GM18520 (cell line): ENCODE measurements at regions not wholly inside any gene's neighbourhood (a gene's known extent, or its start where the extent isn't known, plus 50 kb on each side); places are given as distances from the start of the nearest gene placed in this dataset.

Source experiments
- ATAC-seq: cut with Tn5 transposase; IDR thresholded peaks from one replicate; pipeline ENCODE4 v1.9.1; 2021; ENCODE audit not compliant: unreplicated experiment

DNA sequence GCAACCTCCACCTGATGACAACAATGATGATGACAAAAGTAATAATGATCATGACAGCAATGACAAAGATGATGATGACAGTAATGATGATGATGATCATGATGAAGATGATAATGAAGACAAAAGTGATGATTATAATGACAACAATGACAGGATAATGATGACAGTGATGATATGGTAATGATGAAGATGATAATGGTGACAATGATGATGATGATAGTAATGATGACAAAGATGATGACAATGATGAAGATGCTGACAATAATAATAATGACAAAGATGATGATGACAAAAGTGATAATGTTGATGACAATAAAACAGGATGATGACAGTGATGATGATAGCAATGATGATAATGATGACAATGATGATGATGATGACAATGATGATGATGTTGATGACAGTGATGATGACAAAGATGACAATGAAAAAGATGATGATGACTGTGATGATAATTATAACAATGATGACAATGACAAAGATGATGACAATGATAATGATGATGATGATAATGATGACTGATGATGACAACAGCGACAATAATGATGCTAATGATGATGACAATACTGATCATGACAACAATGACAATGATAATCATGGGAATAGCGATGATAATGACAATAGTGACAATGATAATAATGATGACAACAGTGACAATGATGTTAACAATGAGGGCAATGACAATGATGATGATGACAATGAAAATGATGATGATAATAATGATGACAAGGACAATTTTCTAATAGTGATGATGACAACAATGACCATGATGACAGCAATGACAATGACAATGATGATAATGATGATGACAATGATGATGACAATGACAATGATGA, 1106.5 kb upstream of the AUTS2 start:
- ATAC-seq = no peak

DNA sequence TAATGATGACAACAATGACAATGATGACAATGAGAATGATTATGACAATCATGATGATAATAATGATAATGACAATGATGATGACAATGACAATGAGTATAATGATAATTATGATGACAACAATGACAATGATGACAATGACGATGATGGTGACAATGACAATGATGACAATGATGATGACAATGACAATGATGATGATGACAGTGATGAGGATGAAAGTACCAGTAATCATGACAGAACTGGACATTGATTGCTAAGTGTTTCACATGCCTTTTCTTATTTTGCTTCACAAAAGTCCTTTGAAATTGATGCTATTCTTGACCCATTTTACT, 1106.0 kb upstream of the AUTS2 start:
- ATAC-seq = no peak

DNA sequence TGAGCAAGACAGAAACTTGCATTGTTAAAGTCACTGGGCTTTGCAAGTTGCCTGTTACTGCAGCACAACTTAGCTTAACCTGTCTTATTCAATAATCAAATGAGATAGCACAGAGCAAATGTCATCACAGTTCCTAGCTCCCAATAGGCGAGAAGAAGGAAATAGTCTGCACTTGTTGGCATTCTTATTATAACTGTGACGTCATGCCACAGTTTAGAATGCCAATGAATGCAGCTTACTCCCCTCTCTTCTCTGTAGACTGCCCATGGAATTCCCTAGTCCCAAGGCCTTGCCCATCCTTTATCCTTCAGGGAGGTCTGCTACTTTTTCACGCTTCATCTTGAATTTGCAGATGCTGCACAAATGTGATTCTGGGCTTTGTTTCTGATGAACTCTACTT, 1094.9 kb upstream of the AUTS2 start:
- ATAC-seq = no peak

DNA sequence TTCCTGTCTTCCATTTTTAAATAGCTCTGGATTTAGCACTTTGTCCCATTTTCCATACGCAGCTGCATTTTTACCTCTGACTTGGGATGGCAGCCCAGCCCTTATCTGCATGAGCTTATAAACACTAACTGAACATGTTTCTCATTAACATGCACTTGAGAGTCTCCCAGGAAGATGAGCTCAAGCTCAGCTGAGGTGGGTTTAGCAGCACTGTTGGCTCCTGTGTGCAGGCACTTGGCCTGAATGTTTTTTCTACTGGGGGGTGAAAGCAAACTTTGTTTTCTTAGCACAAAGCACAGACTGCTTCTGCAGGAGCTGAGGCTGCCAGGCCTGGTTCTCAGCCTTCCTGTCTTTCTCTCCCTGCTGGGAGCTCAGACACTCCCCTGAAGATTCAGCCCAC, 1093.6 kb upstream of the AUTS2 start:
- ATAC-seq = no peak

GRCh38 chr7:68505721-68506120, 1092.6 kb upstream of the AUTS2 start:
- ATAC-seq = no peak

- no peak for ATAC-seq
Observed at GRCh38 chr7:68507668-68508067, 1090.6 kb upstream of the AUTS2 start.

- no peak for ATAC-seq
Observed at GRCh38 chr7:68509054-68509453, 1089.2 kb upstream of the AUTS2 start.

DNA sequence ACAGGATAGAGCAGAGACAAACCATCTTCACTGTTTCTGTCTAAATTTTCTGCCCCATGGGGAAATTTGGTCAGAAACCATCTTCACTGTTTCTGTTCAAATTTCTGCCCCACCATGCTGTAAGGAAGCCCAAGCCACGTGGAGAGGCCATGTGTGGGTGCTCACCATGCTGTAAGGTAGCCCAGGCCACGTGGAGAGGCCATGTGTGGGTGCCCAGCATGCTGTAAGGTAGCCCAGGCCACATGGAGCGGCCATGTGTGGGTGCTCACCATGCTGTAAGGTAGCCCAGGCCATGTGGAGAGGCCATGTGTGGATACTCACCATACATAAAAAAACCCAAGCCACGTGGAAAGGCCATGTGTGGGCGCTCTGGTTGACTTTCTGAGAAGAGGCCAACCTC, 1088.7 kb upstream of the AUTS2 start:
- no peak for ATAC-seq

GRCh38 chr7:68511281-68511680, 1087.0 kb upstream of the AUTS2 start:
- no peak for ATAC-seq

- no peak for ATAC-seq
Observed at GRCh38 chr7:68512466-68512865, 1085.8 kb upstream of the AUTS2 start.

DNA sequence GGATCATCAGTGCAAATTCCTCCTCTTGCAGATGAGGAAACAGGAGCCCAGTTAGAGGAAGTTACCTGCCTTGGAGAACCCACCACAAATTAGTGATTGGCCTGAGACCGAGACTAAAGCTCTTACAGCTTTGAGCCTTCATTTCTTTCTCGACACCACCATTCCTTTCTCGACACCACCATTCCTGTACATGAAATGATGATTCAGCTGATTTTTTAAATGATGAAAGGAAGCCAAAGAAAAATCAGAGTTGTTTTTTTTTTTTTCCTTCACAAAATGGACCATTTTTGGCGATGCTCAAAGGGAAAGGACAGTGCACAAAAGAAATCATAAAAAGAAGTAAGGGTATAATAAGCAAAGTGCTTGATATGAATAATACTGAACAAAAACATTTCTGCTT, 1080.2 kb upstream of the AUTS2 start:
- no peak for ATAC-seq

GRCh38 chr7:68524126-68524525, 1074.1 kb upstream of the AUTS2 start:
- no peak for ATAC-seq

DNA sequence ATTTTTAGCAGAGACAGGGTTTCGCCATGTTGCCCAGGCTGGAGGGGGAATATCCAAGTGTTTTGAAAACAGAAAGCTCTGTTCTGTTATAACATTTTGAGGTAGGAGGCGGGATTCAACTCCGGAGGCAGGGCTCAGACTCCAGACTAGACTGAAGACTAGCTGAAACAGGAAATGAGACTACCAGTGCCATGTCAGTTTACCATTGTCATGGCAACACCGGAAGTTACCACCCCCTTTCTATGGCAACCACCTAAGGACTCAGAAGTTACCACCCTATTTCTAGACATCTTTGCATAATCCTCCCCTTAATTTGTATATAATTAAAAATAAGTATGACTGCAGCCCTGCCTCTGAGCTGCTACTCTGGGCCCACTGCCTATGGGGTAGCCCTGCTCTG, 1069.1 kb upstream of the AUTS2 start:
- ATAC-seq = no peak

DNA sequence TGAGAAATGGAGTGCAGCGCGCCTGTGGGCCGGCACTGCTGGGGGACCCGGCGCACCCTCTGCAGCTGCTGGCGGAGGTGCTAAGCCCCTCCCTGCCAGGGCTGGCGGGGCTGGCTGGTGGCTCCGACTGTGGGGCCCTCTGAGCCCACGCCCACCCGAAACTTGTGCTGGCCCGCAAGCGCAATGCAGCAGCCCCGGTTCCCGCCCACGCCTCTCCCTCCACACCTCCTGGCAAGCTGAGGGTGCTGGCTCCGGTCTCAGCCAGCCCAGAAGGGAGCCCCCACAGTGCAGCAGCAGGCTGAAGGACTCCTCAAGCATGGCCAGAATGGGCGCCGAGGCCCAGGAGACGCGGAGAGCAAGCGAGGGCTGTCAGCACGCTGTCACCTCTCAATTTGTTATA, 1063.0 kb upstream of the AUTS2 start:
- ATAC-seq = no peak

DNA sequence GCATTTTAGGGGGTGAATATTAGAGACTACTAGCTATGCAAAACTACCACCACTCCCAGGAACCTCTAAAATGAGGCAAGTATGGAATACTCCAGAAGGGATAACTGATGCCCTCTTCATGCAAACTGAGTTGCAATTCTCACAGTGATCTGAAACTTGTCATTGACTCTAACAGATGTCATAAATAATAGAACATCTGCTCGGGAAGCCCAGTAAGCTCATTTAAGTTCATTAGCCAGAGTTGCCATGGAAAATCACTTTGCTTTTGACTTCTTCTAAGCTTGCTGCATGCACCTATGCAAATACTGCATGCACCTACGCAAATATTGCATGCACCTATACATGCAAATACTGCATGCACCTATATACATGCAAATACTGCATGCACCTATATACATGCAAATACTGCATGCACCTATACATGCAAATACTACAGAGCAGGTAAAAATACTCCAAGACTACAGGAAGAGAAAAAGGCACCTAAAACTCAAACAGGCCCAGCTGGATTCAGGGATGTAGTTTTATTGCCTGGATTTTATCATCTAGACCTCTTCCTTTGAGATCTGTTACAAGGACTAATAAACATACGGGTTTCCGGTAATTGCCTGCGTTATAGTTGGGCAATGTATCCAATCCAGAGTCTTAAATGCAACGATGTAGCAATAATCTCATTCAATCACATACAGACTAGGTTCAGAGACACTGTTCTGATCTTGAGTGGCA, 1061.1 kb upstream of the AUTS2 start:
- no peak for ATAC-seq

DNA sequence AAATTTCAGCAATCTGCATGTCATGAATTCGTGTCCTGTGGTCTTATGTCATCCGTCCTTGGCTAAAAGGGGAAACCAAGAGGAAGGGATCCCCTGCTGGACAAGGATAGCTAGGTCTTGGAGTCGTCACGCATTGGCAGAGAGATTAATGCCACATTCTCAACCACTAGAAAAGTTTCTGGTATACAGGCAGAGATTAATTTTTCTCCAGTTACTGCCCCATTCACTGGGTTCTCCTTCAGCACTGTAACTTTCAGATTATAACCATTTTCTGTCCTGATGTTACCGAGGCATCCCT, 1060.6 kb upstream of the AUTS2 start:
- no peak for ATAC-seq

DNA sequence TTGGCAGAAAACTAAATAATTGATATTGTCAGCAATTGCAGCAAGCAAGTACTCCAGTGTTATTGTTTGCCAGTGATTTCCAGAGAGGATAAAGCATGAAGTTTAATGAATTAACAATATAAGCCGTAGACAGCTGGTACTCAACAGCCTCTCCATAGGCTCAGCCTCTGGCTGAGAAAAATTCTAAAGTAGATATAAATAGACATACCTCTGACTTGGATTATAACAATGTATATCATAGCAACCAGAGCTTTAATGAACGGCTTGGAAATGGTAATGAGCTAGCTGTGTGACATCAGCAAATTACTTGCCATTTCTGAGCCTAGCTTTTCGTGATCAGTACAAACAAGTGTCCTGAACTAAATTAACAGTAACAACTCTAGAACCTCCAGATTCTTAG, 1055.4 kb upstream of the AUTS2 start:
- ATAC-seq = no peak

DNA sequence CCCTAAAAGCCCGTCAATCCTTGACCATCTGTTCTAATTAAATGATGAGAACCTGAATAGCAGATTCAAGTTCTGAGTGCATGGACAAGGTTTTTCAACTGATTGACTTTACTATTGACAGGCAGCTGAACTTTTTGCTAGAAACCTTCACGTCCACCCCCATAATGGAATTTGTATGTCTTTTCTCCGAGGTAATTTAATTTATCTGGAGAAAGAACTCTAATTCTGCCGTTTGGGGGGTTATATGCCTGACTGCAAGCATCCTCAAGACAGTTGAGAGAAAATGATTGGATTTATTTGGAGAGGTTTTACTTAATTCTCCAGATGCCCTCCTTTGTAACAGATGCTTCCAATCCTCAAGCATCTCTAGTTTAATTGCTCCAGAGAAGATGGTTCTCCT, 1053.4 kb upstream of the AUTS2 start:
- ATAC-seq = no peak

DNA sequence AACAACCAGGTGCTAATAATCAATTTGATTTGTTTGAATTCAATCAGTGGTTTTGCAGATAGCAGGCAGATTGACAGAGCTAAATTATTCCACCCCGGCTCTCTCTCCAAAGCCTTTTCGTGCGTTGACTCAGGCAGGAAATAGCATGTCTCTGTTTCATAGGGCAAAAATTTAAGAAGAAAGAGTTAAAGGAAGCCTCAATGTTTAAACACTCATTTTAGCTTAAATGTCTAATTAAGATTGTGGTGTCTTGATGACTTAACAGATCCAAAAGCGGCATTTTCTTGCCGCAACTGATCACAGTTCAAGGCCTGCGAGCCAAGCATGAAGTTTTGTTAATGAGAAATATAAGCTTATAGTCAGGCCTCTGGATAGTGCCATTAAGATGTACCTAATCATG, 1051.1 kb upstream of the AUTS2 start:
- ATAC-seq = no peak

DNA sequence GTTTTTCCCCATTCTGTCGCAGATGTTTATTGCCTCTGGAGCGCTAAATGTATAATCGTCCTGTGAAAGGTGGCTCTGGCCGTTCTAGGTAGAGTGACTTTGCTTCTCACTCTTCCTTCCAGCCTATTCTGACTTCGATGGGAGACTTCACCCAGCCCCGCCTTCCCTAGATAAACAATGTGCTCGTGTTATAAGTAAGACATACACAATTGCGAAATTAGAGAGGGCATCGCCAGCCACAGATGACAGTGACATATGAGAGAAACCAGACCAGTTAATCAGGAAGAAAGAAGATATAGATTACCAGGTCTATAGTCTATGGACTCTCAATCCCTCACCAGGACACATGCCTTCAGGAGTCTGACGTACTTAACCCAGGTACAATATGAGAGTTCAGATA, 1050.5 kb upstream of the AUTS2 start:
- ATAC-seq = no peak

DNA sequence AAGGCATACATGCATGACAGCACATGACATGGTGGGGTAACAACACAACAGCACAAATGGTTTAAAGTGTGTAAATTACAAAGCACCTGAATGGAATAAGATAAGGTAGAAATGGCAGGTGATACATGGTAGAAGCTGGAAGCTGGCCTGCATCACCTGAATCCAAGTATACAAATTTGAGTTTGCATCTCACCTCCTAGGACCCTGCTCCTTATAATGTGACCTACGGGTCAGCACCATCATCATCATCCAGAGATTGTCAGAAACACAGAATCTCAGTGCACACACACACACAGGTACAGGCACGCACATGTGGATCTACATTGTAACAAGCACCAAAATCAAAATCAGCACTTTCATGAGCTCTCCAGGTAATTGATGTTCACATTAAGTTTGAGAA, 1048.2 kb upstream of the AUTS2 start:
- no peak for ATAC-seq

DNA sequence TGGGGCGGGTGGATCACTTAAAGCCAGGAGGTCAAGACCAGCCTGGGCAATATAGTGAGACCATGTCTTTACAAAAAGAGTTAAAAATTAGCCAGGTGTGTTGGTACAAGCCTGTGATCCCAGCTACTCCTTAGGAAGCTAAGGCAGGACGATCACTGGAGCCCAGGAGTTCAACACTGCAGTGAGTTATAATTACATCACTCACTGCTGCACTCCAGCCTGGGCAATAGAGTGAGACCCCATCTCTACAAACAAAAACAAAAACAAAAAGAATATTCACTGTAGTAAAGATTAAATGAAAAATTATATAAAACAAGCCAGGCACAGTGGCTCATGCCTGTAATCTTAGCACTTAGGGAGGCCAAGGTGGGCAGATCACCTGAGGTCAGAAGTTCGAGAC, 1047.6 kb upstream of the AUTS2 start:
- no peak for ATAC-seq

GRCh38 chr7:68556537-68556936, 1041.7 kb upstream of the AUTS2 start:
- ATAC-seq = no peak
